Nephron progenitor cell (in vitro differentiated cells): ENCODE measurements at regions not wholly inside any gene's neighbourhood (a gene's known extent, or its start where the extent isn't known, plus 50 kb on each side); places are given as distances from the start of the nearest gene placed in this dataset.

Experiments
- DNase-seq: peaks from one replicate; pipeline ENCODE4 v3.0.0; 2021
- H3K27ac Mint-ChIP-seq: 2 replicates; pipeline ENCODE4 v1.8.0; 2021; ENCODE audit warnings: mild to moderate bottlenecking, moderate library complexity, mixed read lengths
- H3K27me3 Mint-ChIP-seq: 2 replicates; pipeline ENCODE4 v1.8.0; 2021; ENCODE audit warnings: mild to moderate bottlenecking, low read depth, mixed read lengths; ENCODE audit not compliant: poor library complexity
- H3K36me3 Mint-ChIP-seq: 2 replicates; pipeline ENCODE4 v1.8.0; 2021; ENCODE audit warnings: low read depth, mixed read lengths
- H3K4me1 Mint-ChIP-seq: 2 replicates; pipeline ENCODE4 v1.8.0; 2021; ENCODE audit warnings: mixed read lengths
- H3K4me3 Mint-ChIP-seq: 2 replicates; pipeline ENCODE4 v1.8.0; 2021; ENCODE audit warnings: mild to moderate bottlenecking, moderate library complexity, mixed read lengths
- H3K9me3 Mint-ChIP-seq: 2 replicates; pipeline ENCODE4 v1.8.0; 2021; ENCODE audit warnings: mild to moderate bottlenecking, moderate library complexity, mixed read lengths
- TF ChIP-seq, protein P1 (sequence below): fragments of 200-600 bp; sonication (generic); IDR thresholded peaks from 2 replicates; pipeline ENCODE4 v1.5.0; 2021; ENCODE audit warnings: antibody characterized with exemption

DNA sequence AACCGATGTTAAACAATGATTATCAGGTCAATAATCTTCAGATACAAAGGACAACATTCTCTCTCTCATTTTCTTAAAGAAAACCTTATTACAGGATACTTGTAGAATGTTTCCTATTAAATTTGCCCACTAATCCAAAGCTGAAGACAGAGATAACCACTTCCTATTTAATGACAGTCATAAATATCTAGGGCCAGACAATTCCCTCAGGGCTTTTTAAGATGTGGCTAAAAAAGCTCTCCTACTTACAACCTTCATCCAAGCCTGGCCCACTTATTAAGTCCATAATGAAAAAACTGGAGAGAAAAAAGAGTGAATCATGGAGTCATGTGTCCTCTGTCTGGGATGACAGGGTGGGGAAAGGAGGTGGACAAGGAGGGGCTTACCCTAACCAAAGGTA, 235.9 kb downstream of the KLF12 start:
- TF ChIP-seq, protein P1, sequence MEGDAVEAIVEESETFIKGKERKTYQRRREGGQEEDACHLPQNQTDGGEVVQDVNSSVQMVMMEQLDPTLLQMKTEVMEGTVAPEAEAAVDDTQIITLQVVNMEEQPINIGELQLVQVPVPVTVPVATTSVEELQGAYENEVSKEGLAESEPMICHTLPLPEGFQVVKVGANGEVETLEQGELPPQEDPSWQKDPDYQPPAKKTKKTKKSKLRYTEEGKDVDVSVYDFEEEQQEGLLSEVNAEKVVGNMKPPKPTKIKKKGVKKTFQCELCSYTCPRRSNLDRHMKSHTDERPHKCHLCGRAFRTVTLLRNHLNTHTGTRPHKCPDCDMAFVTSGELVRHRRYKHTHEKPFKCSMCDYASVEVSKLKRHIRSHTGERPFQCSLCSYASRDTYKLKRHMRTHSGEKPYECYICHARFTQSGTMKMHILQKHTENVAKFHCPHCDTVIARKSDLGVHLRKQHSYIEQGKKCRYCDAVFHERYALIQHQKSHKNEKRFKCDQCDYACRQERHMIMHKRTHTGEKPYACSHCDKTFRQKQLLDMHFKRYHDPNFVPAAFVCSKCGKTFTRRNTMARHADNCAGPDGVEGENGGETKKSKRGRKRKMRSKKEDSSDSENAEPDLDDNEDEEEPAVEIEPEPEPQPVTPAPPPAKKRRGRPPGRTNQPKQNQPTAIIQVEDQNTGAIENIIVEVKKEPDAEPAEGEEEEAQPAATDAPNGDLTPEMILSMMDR: no peak
- no peak for DNase-seq
- Mint-ChIP-seq H3K4me1 (peaks cover 24% of the 10 kb centered on the region), H3K36me3 (peaks cover 4% of the 10 kb centered on the region), H3K4me3 (no peak overlapping the region), H3K27me3 (no peaks in the 10 kb centered on the region), H3K27ac (no peak overlapping the region), H3K9me3 (no peaks in the 10 kb centered on the region)

DNA sequence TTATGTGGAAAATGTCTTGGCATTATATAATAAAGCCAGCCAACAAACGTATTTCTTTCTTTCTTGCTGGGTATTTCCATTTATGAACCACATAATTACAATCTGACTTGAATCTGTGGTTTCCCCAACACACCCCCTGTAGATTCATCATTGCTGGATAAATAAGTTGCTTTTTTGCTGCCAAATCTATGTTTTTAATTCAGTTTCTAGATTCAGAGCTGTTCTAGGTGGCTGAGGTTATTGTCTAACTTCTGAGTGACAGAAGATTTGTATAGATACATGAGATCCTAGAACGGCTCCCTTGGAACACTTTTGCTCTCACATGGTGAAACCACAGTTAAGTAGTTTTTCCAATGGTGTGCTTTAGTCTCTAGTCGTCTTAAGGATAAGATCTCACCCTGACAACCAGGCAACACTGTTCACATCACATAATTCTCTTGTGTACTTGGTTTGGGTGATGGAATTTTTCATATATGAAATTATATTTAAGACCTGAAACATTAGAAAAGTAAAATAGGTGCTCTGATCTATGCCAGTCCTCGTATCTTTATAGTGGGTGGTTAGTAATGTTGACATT, 239.1 kb downstream of the KLF12 start:
- H3K4me1 Mint-ChIP-seq: peaks cover 15% of the 10 kb centered on the region
- H3K36me3 Mint-ChIP-seq: peaks cover 4% of the 10 kb centered on the region
- no peaks in the 10 kb centered on the region for H3K27me3 Mint-ChIP-seq
- H3K27ac Mint-ChIP-seq: no peak overlapping the region
- no peak for DNase-seq
- H3K9me3 Mint-ChIP-seq: no peaks in the 10 kb centered on the region
- H3K4me3 Mint-ChIP-seq: no peak overlapping the region
- TF ChIP-seq, protein P1: no peak

DNA sequence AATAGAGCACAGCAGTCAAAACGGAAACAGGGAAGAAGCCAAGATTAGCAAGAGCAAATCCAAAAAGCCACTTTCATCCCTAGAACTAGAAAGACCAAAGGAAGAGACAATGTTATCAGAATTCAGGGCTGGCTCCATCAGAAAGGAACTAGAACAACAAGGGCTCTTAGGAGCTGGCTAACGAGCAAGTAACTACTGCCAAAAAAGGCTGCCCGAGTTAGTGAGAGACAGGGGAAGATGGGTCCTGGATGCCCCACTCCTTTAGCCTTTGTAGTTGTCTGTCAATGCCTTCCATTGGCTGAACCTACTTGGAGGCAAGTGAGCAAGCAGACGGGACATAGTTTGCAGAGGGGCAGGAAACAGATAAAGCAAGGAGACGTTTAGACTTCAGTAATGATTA, 240.4 kb downstream of the KLF12 start:
- Mint-ChIP-seq H3K9me3 (no peaks in the 10 kb centered on the region), H3K27me3 (no peaks in the 10 kb centered on the region), H3K36me3 (peaks cover 4% of the 10 kb centered on the region), H3K27ac (no peak overlapping the region), H3K4me1 (peaks cover 9% of the 10 kb centered on the region), H3K4me3 (no peak overlapping the region)
- DNase-seq: no peak
- TF ChIP-seq, protein P1: no peak

DNA sequence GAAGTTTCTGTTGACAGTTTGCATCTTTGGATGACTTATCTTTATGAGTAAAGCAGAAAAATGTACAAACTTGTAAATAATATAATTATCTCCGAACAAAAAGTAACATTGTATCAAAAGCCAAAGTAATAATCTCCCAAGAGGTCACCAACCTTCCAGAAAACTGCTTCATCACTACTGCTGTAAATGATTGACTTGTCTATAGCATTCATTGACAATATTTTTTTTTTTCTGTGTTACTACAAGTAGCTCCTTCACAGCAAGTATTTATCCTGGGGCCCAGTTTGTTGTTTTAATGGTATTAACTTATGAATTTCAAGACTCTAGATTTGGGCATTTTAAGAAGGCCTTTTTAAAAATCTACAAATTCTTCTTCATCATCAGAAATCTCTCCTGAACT, 242.4 kb downstream of the KLF12 start:
- no peak overlapping the region for H3K27ac Mint-ChIP-seq
- H3K9me3 Mint-ChIP-seq: no peaks in the 10 kb centered on the region
- no peak for DNase-seq
- TF ChIP-seq, protein P1: no peak
- H3K36me3 Mint-ChIP-seq: peaks cover 11% of the 10 kb centered on the region
- no peaks in the 10 kb centered on the region for H3K27me3 Mint-ChIP-seq
- no peak overlapping the region for H3K4me3 Mint-ChIP-seq
- H3K4me1 Mint-ChIP-seq: peaks cover 9% of the 10 kb centered on the region

DNA sequence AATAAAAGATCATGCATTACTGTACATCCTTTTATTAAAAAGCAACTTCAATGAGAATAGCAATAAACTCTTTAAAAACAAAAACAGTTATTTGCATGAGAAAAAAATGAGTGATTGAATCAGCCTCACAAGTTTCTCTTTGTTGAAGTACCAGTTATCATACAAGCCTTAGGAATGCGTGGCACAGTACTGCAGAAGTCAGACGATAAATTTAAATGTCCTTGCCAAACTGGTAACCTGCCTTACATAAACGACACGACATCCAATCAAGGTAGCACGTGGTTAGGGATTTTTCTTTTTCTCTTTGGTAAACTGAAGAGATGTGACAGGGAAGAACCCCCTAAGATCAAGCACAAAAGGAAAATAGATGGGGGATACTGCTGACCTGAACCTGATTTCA, 251.0 kb downstream of the KLF12 start:
- peaks cover 17% of the 10 kb centered on the region for H3K9me3 Mint-ChIP-seq
- H3K27ac Mint-ChIP-seq: no peak overlapping the region
- DNase-seq: no peak
- no peak overlapping the region for H3K4me3 Mint-ChIP-seq
- H3K27me3 Mint-ChIP-seq: no peaks in the 10 kb centered on the region
- TF ChIP-seq, protein P1: no peak
- peaks cover 40% of the 10 kb centered on the region for H3K4me1 Mint-ChIP-seq
- peaks cover 50% of the 10 kb centered on the region for H3K36me3 Mint-ChIP-seq

DNA sequence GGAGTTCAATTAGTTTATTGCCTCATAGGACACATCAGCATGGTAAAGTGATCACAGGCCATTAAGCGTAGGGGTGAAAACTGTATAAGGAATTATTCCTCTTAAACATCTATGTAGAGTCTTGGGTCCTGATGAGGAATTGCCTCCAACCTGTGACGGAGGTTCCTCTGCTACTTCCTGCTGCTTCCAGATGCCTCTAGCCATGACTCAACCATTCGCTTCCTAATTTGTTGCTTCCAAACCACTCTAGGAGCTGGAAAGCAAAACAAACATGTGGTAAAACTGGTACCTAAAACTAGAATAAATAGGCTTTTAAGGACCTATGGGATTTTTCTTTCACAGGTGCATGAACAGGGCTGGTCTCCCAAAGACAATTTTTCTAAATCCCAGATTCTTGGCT, 253.8 kb downstream of the KLF12 start:
- no peak for DNase-seq
- TF ChIP-seq, protein P1: no peak
- H3K36me3 Mint-ChIP-seq: peaks cover 47% of the 10 kb centered on the region
- peaks cover 30% of the 10 kb centered on the region for H3K9me3 Mint-ChIP-seq
- H3K4me1 Mint-ChIP-seq: peaks cover 32% of the 10 kb centered on the region
- no peaks in the 10 kb centered on the region for H3K27me3 Mint-ChIP-seq
- no peak overlapping the region for H3K4me3 Mint-ChIP-seq
- peak overlapping the region; percentile 89 for H3K27ac Mint-ChIP-seq
